Caco-2 (cell line): ENCODE measurements at regions not wholly inside any gene's neighbourhood (a gene's known extent, or its start where the extent isn't known, plus 50 kb on each side); places are given as distances from the start of the nearest gene placed in this dataset.
"Not testable (repeated sequence)": the region's sequence is repeated elsewhere in the genome, so short reads cannot be mapped to it uniquely, and the experiment has no call there.

ENCODE experiments used
- BruUV-seq: library from RNA; stranded (reverse); fragments of 400-500 nt; replicated peaks from 2 replicates; lab custom pipeline; 2021; lab: Mats Ljungman, UMichigan
- CTCF ChIA-PET: fragments of 300-600 bp; sonication (Branson Sonifier 250); formaldehyde crosslinking; loops from one replicate; lab custom pipeline; 2022; ENCODE audit warnings: antibody characterized with exemption; lab: Charles Lee
- POLR2A ChIA-PET: fragments of 300-600 bp; sonication (Branson Sonifier 250); formaldehyde crosslinking; loops from one replicate; lab custom pipeline; 2022; ENCODE audit warnings: antibody characterized with exemption; lab: Charles Lee
- DNase-seq, 2 experiments: peaks; one replicate each; pipeline versions ENCODE4 v3.0.0 to v3.0.0-alpha.2; 2020 to 2022
- H3K27me3 ChIP-seq: replicated peaks from 2 replicates; pipeline ENCODE4 v1.6.0; 2011; ENCODE audit warnings: low read length; ENCODE audit not compliant: control insufficient read depth, insufficient read depth
- H3K36me3 ChIP-seq: 2 replicates; pipeline ENCODE4 v1.5.1; 2011; ENCODE audit warnings: low read length; ENCODE audit not compliant: control insufficient read depth, insufficient read depth
- H3K4me1 ChIP-seq: fragments of 250-450 bp; sonication (Bioruptor Pico); 2 replicates; pipeline ENCODE4 v1.5.1; 2020; ENCODE audit warnings: mild to moderate bottlenecking
- H3K4me3 ChIP-seq: 2 replicates; pipeline ENCODE4 v1.5.1; 2011; ENCODE audit warnings: low read depth, mild to moderate bottlenecking, control low read depth, low read length
- H3K9me3 ChIP-seq: fragments of 250-450 bp; sonication (Bioruptor Pico); 2 replicates; pipeline ENCODE4 v1.5.1; 2020; ENCODE audit warnings: mild to moderate bottlenecking, moderate library complexity
- H3K27ac Mint-ChIP-seq: one replicate; pipeline ENCODE4 v1.8.0; 2022; ENCODE audit warnings: mixed read lengths; ENCODE audit not compliant: unreplicated experiment
- H3K27me3 Mint-ChIP-seq: one replicate; pipeline ENCODE4 v1.8.0; 2022; ENCODE audit warnings: mixed read lengths; ENCODE audit not compliant: insufficient read depth, unreplicated experiment
- H3K36me3 Mint-ChIP-seq: one replicate; pipeline ENCODE4 v1.8.0; 2022; ENCODE audit warnings: mild to moderate bottlenecking, mixed read lengths; ENCODE audit not compliant: insufficient read depth, unreplicated experiment
- H3K4me1 Mint-ChIP-seq: one replicate; pipeline ENCODE4 v1.8.0; 2022; ENCODE audit warnings: low read depth, mixed read lengths; ENCODE audit not compliant: unreplicated experiment
- H3K4me3 Mint-ChIP-seq: one replicate; pipeline ENCODE4 v1.8.0; 2022; ENCODE audit warnings: mild to moderate bottlenecking, moderate library complexity, mixed read lengths; ENCODE audit not compliant: unreplicated experiment
- H3K9me3 Mint-ChIP-seq: one replicate; pipeline ENCODE4 v1.8.0; 2022; ENCODE audit warnings: mixed read lengths; ENCODE audit not compliant: unreplicated experiment
- intact Hi-C: fragments of 100-400 bp; cut with micrococcal nuclease; formaldehyde crosslinking; loops from one replicate; pipeline ENCODE4 v1.10.0; 2022; ENCODE audit not compliant: unreplicated experiment
- TF ChIP-seq, protein P1 (sequence below), 2 experiments: fragments of 200-600 bp in 1 of 2; IDR thresholded peaks; 1 replicate in 1 of 2; 2 replicates in 1 of 2; pipeline versions ENCODE4 v1.5.1 to v1.8.0; 2011 to 2022; ENCODE audit warnings: antibody characterized with exemption in 1 of 2, control low read depth in 1 of 2, inconsistent platforms in 1 of 2, low read depth in 1 of 2, low read length in 1 of 2, mild to moderate bottlenecking in 1 of 2, moderate library complexity in 1 of 2; ENCODE audit not compliant: insufficient read depth in 1 of 2, severe bottlenecking in 1 of 2, unreplicated experiment in 1 of 2

DNA sequence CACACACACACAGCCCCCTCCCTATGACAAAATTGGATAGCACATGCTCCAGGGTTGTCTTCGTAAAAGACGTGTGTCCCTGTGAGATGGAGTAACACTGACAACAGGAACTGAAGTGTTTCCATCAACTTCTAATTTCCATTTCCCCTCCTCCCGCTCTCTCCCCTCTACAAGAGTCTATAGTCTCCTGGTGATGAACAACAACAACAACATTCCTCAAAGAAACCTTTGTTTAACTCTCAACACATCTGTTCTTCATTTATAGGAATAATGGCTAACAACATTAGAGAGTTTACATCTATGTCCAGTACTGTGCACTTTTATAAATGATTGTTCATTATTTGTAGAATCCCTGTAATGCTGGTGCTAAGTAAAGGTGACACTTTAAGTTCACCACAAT, 205.8 kb upstream of the SSTR4 start:
- H3K36me3 ChIP-seq: no peaks in the 10 kb centered on the region
- no peak for DNase-seq
- TF ChIP-seq, protein P1, sequence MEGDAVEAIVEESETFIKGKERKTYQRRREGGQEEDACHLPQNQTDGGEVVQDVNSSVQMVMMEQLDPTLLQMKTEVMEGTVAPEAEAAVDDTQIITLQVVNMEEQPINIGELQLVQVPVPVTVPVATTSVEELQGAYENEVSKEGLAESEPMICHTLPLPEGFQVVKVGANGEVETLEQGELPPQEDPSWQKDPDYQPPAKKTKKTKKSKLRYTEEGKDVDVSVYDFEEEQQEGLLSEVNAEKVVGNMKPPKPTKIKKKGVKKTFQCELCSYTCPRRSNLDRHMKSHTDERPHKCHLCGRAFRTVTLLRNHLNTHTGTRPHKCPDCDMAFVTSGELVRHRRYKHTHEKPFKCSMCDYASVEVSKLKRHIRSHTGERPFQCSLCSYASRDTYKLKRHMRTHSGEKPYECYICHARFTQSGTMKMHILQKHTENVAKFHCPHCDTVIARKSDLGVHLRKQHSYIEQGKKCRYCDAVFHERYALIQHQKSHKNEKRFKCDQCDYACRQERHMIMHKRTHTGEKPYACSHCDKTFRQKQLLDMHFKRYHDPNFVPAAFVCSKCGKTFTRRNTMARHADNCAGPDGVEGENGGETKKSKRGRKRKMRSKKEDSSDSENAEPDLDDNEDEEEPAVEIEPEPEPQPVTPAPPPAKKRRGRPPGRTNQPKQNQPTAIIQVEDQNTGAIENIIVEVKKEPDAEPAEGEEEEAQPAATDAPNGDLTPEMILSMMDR (IDR thresholded peaks at IDR 0.05; ENCODE audit: insufficient read depth in 1 of 2, low read depth in 1 of 2, low read length in 1 of 2, severe bottlenecking in 1 of 2, unreplicated experiment in 1 of 2): no peak
- H3K27me3 Mint-ChIP-seq: no peaks in the 10 kb centered on the region
- CTCF ChIA-PET: no interaction called here
- intact Hi-C loops: no loop called here
- H3K27ac Mint-ChIP-seq: peak overlapping the region; percentile 29
- no TSS peak for BruUV-seq
- no peaks in the 10 kb centered on the region for H3K9me3 Mint-ChIP-seq
- H3K4me1 ChIP-seq: peaks cover 39% of the 10 kb centered on the region
- H3K4me1 Mint-ChIP-seq: peaks cover 29% of the 10 kb centered on the region
- POLR2A ChIA-PET: no interaction called here
- H3K27me3 ChIP-seq: no peaks in the 10 kb centered on the region
- no peaks in the 10 kb centered on the region for H3K9me3 ChIP-seq
- H3K36me3 Mint-ChIP-seq: no peaks in the 10 kb centered on the region
- H3K4me3 Mint-ChIP-seq: no peak overlapping the region
- H3K4me3 ChIP-seq: no peak overlapping the region

DNA sequence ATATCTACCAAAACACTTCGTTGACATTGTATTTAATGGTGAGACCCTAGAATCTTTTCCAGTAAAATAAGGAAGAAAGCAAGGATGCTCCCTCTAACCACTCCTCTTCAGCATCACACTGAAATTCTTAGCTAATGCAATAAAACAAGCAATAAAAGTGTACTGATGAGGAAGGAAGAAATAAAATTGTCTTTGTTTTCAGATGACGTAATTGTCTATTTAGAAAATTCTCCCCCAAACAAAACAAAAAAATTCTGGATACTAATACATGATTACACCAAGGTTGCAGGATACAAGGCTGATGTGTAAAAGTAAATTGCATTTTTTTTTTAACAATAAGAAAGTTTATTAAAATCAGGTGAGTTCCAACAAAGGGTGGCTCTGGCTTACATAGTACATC, 205.0 kb upstream of the SSTR4 start:
- DNase-seq: no peak
- intact Hi-C loops: no loop called here
- H3K36me3 ChIP-seq: no peaks in the 10 kb centered on the region
- no peak overlapping the region for H3K4me3 Mint-ChIP-seq
- H3K4me1 ChIP-seq: peaks cover 43% of the 10 kb centered on the region
- H3K4me1 Mint-ChIP-seq: peaks cover 33% of the 10 kb centered on the region
- no peaks in the 10 kb centered on the region for H3K27me3 Mint-ChIP-seq
- no peaks in the 10 kb centered on the region for H3K9me3 ChIP-seq
- H3K27me3 ChIP-seq: no peaks in the 10 kb centered on the region
- no peaks in the 10 kb centered on the region for H3K9me3 Mint-ChIP-seq
- BruUV-seq: no TSS peak
- H3K4me3 ChIP-seq: no peak overlapping the region
- no peak overlapping the region for H3K27ac Mint-ChIP-seq
- TF ChIP-seq, protein P1 (IDR thresholded peaks at IDR 0.05; ENCODE audit: insufficient read depth in 1 of 2, low read depth in 1 of 2, low read length in 1 of 2, severe bottlenecking in 1 of 2, unreplicated experiment in 1 of 2): no peak
- POLR2A ChIA-PET: no interaction called here
- H3K36me3 Mint-ChIP-seq: no peaks in the 10 kb centered on the region
- CTCF ChIA-PET: no interaction called here

DNA sequence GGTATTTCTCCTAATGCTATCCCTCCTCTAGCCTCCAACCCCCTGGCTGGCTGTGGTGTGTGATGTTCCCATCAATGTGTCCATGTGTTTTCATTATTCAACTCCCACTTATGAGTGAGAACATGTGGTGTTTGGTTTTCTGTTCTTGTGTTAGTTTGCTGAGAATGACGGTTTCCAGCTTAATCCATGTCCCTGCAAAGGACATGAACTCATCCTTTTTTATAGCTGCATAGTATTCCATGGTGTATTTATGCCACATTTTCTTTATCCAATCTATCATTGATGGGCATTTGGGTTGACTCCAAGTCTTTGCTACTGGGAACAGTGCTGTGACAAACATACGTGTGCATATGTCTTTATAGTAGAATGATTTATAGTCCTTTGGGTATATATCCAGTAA, 204.4 kb upstream of the SSTR4 start:
- H3K4me3 Mint-ChIP-seq, H3K27ac Mint-ChIP-seq, H3K4me3 ChIP-seq, intact Hi-C loops, BruUV-seq, H3K27me3 Mint-ChIP-seq, H3K36me3 ChIP-seq, CTCF ChIA-PET, H3K9me3 ChIP-seq, H3K27me3 ChIP-seq, H3K9me3 Mint-ChIP-seq, DNase-seq, POLR2A ChIA-PET, H3K36me3 Mint-ChIP-seq: not testable (repeated sequence)
- peaks cover 49% of the 10 kb centered on the region for H3K4me1 ChIP-seq
- H3K4me1 Mint-ChIP-seq: peaks cover 34% of the 10 kb centered on the region

DNA sequence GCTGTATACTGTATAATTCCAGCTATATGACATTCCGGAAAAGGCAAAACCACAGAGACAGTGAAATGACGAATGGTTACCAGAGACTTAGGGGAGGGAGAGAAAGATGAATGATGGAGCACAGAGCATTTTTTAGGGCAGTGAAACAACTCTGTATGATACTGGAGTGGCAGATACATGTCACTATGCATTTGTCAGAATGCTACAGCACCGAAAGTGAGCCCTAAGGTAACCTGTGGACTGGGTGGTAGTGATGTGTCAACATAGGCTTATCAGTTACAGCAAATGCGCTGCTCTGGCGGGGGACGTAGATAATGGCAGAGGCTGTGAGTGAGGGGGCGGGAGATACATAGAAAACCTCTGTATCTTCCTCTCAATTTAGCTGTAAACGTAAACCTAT, 201.3 kb upstream of the SSTR4 start:
- intact Hi-C loops: no loop called here
- POLR2A ChIA-PET: interaction anchor here (1.0 kb wide), 1 partner anchor 517 kb away, joined by 4 read pairs; the partner anchor contains the start of gene NXT1
- no peaks in the 10 kb centered on the region for H3K36me3 ChIP-seq
- Mint-ChIP-seq H3K27me3 (no peaks in the 10 kb centered on the region), H3K4me3 (peak overlapping the region; percentile 9), H3K9me3 (no peaks in the 10 kb centered on the region), H3K4me1 (peaks cover 43% of the 10 kb centered on the region), H3K27ac (peak overlapping the region; percentile 12), H3K36me3 (no peaks in the 10 kb centered on the region)
- H3K4me1 ChIP-seq: peaks cover 43% of the 10 kb centered on the region
- no TSS peak for BruUV-seq
- no peak overlapping the region for H3K4me3 ChIP-seq
- H3K9me3 ChIP-seq: no peaks in the 10 kb centered on the region
- CTCF ChIA-PET: interaction anchor here (0.7 to 1.2 kb wide), 2 partner anchors 18 to 104 kb away, joined by 3 read pairs; no protein-coding TSS in a partner anchor
- H3K27me3 ChIP-seq: no peaks in the 10 kb centered on the region
- peak; percentile 31 to 61 for DNase-seq
- TF ChIP-seq, protein P1 (IDR thresholded peaks at IDR 0.05; ENCODE audit: insufficient read depth in 1 of 2, low read depth in 1 of 2, low read length in 1 of 2, severe bottlenecking in 1 of 2, unreplicated experiment in 1 of 2): no peak
